Ramos (cell line): ENCODE measurements at regions not wholly inside any gene's neighbourhood (a gene's known extent, or its start where the extent isn't known, plus 50 kb on each side); places are given as distances from the start of the nearest gene placed in this dataset.

Source experiments
- in situ Hi-C: fragments of 300-500 bp; cut with MboI; formaldehyde crosslinking; loops from one replicate; pipeline ENCODE4 v1.14.3; 2022; ENCODE audit warnings: low sequenced_read_pairs; ENCODE audit not compliant: unreplicated experiment

GRCh38 chr12:39138268-39138667, 232.9 kb upstream of the CPNE8 start:
- in situ Hi-C loops: no loop called here

GRCh38 chr12:39127401-39127800, 222.0 kb upstream of the CPNE8 start:
- in situ Hi-C loops: no loop called here

GRCh38 chr12:39125566-39125965, 220.2 kb upstream of the CPNE8 start:
- in situ Hi-C loops: no loop called here

DNA sequence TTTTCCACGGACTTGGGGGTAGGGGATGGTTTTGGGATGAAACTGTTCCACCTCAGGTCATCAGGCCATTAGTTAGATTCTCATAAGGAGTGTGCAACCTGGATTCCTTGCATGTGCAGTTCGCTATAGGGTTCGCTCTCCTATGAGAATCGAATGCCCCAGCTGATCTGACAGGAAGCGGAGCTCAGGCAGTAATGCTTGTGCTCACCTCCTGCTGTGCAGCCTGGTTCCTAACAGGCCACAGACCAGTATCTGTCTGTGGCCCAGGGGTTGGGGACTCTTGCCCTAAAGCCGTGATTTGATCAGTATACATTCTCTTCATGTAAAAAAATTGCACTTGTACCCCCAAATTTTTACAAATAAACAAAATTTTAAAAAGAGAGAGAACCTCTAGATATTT, 219.4 kb upstream of the CPNE8 start:
- in situ Hi-C loops: loop anchor here (25.0 kb wide), 1 partner anchor 987 kb away; no protein-coding TSS in a partner anchor

GRCh38 chr12:39123580-39124253, 218.3 kb upstream of the CPNE8 start:
- in situ Hi-C loops: loop anchor here (25.0 kb wide), 1 partner anchor 986 kb away; no protein-coding TSS in a partner anchor

DNA sequence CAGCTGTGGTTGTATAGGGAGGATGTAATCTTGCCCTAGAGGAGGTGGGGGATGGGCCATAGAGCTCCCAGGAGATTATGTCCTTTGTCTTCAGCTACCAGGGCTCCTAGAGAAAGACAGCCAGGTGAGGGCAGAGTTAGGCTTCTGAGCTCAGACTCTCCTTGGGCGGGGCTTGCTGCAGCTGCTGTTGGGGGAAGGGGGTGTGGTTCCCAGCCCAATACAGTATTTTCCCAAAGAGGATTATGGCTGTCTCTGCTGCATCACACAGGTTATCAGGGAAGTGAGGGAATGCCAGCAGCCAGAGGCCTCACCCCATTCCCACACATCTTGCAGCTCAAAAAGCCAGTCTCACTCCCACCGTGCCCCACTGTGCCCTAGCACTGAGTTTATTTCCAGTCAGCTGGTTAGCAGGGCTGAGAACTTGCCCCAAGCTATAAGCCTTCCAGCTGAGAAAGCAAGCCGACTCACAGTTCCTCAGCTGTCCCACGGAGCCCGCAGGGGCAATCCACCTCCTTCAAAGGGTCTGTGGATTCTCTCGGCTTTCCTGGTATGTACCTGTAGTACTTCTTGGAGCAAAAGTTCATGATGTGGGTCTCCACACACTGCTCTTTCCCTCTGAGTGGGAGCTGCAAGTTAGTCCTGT, 217.3 kb upstream of the CPNE8 start:
- in situ Hi-C loops: loop anchor here (25.0 kb wide), 1 partner anchor 985 kb away; no protein-coding TSS in a partner anchor

- in situ Hi-C loops: loop anchor here (25.0 kb wide), 1 partner anchor 980 kb away; no protein-coding TSS in a partner anchor
These were observed 211.5 kb upstream of the CPNE8 start for GRCh38 chr12:39116861-39117260.

DNA sequence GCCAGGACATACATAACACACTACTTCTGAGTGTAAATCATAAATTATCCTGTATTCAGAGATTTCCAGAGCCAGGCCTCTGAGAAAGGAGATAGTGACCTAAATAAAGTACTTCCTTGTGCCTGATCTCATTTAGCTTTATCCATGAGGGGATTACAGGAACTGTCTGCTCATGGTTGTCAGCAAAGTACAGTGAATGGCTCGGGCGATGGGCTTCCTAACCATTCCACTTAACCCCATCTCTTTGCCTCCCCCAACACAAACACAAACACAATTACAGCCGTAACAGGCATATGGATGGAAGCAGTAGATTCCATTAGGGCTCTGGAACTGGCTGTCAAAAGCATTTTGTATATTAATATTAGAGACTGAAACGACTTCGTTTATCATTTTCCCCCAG, 206.7 kb upstream of the CPNE8 start:
- in situ Hi-C loops: loop anchor here (25.0 kb wide), 1 partner anchor 975 kb away; no protein-coding TSS in a partner anchor

GRCh38 chr12:39105111-39105510, 199.7 kb upstream of the CPNE8 start:
- in situ Hi-C loops: loop anchor here (10.0 to 25.0 kb wide), 2 partner anchors 770 to 968 kb away; no protein-coding TSS in a partner anchor

GRCh38 chr12:39103552-39104165, 198.3 kb upstream of the CPNE8 start:
- in situ Hi-C loops: loop anchor here (10.0 to 25.0 kb wide), 2 partner anchors 769 to 966 kb away; no protein-coding TSS in a partner anchor

GRCh38 chr12:39102474-39103209, 197.3 kb upstream of the CPNE8 start:
- in situ Hi-C loops: loop anchor here (10.0 to 25.0 kb wide), 2 partner anchors 768 to 965 kb away; no protein-coding TSS in a partner anchor

DNA sequence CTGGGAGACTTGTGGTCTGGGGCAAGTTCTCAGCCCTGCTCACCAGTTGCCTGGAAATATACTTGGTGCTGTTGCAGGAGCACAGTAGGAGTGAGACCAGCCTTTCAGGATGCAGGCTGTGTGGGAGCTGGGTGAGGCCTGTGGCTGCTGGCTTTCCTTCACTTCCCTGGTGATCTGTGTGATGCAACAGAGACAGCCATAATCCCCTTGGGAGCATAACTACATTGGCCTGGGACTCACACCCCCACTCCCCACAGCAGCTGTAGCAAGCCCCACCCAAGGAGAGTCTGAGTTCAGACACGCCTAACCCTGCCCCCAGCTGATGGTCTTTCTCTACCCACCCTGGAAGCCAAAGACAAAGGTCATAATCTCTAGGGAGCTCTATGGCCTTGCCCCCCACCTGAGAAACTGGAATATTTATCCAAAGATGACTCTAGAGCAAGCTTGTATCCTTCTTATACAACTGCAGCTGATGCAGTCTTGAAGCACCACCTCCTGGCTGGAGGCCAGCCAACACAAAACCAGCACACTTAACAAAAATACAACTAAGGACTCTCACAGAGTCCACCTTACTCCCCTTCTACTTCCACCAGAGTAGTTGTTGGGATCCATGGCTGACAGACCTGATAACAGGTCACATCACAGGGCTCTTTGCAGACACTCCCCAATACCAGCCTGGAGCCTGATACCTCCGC, 190.4 kb upstream of the CPNE8 start:
- in situ Hi-C loops: no loop called here

GRCh38 chr12:39081910-39082309, 176.5 kb upstream of the CPNE8 start:
- in situ Hi-C loops: no loop called here

GRCh38 chr12:39077226-39077625, 171.8 kb upstream of the CPNE8 start:
- in situ Hi-C loops: no loop called here

DNA sequence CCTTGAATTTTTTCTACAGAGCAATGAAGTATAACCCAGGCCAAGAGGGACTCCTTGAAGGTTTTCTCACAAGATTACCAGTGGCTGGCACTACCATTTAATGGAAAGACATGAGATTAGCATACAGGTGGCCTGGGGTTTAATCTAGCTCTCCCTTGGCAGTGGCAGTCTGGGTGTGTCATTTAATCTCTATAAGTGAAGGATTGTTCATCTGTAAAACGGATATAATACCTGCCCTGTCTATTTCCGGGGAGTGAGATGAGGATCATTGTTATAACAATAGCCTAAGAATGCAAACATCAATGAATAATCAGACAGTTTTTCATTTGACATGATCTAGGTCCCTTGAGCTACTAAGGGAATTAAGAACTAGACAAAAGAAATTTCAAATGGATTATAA, 168.7 kb upstream of the CPNE8 start:
- in situ Hi-C loops: no loop called here

DNA sequence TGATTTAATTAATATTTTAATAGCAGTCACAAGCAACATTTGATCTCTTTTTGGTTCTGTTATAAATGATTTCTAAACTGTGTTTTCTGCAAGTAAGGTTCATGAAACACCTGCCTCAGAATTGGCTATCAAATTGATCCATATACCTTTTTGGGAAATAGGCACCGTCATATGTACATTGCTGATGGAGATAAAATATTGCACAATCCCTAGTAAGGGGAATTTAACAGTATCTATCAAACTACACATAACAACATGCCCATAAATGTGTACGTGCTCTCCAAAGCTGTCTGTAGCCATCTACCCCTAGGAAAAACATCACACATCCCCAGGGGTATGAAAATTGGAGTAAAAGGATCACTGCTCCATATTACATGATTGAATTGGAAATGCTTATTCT, 167.3 kb upstream of the CPNE8 start:
- in situ Hi-C loops: no loop called here

DNA sequence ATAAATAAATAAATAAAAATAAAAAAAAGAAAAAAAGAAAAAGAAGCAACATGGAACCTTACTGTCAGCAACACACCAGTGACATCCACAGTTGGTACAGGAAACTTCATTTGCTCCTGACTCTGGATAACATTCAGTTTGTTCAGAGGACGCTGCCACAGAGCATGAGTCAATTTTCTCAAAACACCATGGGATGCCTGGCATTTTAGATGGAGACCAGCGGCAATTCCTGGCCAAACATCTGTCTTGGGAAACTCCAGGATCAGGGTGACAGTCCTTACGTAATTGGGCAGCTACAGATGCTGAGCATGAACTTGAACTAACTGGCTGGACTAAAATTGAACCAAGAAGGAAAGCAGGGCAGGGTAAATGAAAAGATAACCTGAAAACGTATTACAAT, 166.2 kb upstream of the CPNE8 start:
- in situ Hi-C loops: no loop called here

- in situ Hi-C loops: no loop called here
These were observed 165.4 kb upstream of the CPNE8 start for GRCh38 chr12:39070775-39071174.

DNA sequence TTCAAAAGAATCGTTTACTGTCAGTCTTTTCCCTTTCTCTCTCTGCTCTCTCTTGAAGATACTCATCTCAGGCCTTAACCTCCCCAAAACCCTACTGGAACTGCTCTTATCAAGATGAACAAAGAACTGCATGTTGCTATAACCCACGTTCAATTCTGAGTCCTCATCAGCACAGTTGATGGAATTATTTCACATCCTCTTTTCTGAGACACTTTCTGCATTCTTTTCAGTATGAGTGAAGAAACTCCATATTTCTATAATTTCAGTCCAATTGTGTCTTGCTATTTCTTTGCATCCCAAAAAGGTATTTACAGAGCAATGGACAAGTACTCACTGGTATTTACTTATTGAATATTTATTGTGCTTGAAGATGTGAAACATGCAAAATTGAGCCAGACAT, 160.1 kb upstream of the CPNE8 start:
- in situ Hi-C loops: no loop called here

DNA sequence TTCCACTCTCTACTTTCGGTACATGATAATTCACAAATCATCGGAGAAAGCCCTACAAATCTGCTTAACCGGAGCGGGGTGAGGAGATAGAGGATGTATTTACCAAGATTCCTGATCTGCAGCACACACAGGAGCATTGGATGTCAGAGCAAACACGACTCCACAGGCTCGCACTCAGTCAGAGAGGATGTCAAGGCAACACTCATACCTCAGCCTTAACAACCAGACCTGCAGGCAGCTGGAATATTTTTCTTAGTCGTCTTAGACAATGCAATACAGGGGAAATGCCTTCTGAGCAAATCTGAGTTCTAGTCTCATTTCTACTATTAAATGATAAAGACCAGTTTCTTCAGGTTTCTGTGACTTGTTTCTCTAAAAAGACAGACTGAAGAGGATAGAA, 159.3 kb upstream of the CPNE8 start:
- in situ Hi-C loops: no loop called here
